HPDE6-E6E7 (cell line): ENCODE measurements at regions not wholly inside any gene's neighbourhood (a gene's known extent, or its start where the extent isn't known, plus 50 kb on each side); places are given as distances from the start of the nearest gene placed in this dataset.
"Not testable (repeated sequence)": the region's sequence is repeated elsewhere in the genome, so short reads cannot be mapped to it uniquely, and the experiment has no call there.

ENCODE experiments used
- DNase-seq: peaks from one replicate; pipeline ENCODE4 v3.0.0; 2011; ENCODE audit warnings: missing footprints; ENCODE audit errors: extremely low spot score

DNA sequence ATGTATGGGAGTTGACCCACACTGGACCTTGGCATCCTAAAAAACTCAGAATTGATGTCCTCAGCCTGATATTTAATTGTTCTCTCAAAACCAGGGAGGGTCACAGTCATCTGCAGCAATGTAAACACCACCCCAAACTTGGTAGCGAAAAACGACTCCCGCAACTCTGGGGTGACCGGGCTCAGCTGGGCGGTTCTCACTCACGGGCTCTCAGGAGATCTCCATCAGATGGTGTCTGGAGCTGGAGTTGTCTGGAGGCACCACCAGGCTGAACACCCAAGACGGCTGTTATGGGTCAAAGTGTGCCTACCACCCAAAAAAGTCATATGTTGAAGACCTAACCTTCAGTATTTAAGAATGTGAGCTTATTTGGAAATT lies 50.9 kb upstream of the NXT1 start:
- DNase-seq, result no peak

DNA sequence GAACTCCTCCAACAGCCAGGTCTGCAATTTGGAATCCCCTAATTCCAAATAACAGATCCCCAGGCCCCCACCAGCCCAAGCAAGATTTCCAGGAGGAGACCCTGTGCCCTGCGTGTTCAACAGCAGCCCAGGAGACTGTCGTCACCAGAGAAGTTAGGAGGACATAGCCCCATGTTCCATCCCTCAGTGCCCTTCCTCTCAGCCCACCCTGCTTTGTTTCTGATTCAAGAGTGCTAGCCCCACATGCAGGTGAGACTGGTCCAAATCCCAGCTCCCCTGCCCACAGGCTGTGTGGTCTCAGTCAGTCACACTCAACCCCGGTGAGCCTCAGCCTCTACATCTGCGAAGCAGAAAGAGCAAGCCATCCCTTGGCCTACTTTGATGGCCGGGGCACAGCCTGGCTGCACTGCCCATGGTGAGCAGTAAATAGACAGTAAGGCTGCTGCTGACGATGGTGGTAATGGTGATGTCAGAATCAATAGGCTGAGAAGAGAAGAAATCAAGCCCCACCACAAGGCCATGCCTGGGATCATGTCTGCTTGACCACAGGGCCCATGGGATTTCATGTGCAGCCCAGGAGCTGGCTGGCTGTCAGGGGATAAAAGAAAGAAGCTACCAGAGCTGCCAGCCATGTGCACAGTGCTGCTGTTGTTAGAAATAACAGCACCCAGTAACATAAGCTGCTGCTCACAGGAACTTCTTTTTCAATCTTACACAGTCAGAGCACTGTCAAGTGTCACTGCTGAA lies 51.5 kb upstream of the NXT1 start:
- no peak for DNase-seq

DNA sequence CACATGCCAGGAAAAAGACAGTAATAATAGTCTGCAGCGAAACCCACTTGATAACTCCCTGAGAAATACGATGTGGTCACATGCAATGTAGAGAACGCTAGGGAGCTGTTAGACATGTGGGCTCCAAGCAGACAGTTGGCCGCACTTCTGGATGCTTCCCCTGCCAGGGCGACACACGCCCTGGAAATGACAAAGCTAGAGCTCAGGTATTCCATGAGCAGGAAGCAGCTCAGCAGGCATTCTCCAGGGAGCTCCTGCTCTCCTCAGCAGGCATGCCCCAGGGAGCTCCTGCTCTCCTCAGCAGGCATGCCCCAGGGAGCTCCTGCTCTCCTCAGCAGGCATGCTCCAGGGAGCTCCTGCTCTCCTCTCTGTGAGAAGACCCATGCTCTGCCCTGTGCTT lies 52.4 kb upstream of the NXT1 start:
- no peak for DNase-seq

DNA sequence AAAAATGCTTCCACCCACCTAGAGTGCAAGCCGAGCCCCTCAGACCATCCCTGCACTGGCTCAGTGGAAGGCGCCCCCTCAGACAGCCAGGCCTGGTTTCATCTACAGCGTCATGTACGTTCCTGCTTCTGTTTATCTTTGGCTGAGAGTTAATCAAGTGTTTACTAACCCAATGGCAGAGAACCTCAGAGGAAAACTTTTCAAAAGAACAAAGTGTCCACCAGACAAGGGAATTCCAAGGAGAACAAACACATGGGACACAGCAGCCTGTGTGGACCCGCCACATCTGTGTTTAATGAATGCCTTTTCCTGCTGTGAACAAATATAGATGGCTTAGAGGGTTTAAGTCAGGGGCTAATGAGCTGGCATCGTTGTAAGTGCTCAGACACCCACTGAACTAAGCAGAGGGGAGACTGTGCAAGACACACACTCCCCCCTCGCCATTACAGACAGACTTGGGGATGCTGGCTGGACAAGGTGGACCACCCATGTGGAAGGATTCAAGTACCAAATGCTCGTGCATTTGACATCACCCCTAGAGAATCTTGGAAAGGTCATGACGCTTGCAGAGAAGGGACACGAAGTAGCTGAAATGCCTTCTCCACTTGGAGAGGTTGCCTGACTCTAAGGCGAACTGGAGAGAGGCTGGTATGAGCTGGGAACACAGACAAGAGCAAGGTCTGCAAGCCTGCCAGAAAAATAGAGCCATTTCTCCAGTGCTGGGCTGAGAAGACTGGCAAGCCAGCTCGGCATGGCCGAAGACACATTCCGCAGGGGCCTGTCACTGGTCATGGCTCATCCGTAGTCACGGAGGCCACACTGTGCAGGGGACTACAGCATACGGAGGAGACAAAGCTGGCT lies 53.5 kb upstream of the NXT1 start:
- DNase-seq, result no peak

DNA sequence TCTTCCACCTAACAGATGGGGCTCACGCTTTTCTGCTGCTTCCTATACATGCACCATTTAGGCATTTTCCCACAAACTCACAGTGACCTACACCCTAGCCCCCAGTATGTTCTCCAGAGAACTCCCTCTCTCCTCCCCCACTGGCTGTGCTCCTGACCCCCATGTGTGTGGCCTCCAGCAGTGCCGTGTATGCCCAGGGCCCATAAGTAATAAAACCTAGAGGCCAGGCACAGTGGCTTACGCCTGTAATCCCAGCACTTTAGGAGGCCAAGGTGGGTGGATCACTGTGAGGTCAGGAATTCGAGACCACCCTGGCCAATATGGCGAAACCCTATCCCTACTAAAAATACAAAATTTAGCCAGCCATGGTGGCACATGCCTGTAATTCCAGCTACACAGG lies 54.7 kb upstream of the NXT1 start:
- no peak for DNase-seq

DNA sequence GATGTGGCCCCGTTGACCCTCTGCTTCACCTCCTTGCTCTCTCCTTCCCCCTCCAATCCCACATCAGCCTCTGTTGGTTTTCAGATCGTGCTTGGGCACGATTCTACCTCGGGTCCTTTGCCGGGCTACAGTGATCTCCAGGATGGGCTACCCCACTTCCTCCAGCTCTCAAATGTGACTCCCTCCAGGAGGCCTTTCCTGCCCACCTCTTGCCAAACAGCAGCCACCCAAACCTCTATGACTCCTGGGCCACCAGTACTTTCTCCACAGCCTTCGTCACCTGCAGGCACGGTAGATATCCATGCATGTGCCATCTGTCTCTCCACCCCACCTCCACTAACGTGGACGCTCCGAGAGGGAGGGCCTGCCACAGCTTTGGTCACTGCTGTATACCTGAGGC lies 55.9 kb upstream of the NXT1 start:
- no peak for DNase-seq

DNA sequence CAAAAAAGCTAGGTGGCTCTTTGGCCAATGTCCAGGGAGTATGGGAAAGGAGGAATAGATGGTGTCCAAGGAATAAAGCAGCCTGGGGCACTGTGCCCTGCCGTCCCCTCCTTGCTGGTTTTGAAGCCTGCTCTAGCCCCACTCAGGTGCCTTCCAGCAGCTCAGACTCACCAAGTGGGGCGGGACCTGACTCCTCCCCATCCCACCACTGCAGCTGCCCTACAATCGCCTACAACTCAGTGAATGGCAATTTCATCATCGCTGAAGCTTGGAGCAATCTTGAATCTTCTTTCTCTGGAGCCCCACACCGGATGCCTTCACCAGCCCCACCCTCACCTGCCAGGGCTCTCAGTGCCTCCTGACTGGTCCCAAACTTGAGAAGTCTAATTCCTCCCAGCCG lies 56.4 kb upstream of the NXT1 start:
- DNase-seq, result no peak

DNA sequence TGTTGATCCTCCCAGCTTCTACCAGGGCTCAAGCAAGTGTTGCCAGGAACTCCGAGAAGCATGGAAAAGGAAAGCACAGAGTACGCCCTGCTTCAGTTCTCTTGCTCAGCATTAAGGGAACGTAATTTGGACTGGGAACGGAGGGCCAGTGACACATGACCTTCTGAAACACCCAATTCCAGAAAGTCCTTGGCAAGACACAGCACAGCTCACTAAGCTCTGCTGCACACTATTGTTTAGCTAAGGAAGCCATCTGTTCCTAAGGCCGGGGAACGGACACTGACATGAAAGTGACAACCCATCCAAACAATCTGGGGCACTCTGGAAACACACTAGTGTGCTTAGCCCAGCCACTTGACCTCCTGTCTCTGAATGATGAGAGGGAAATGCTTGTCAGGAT lies 56.9 kb upstream of the NXT1 start:
- no peak for DNase-seq

DNA sequence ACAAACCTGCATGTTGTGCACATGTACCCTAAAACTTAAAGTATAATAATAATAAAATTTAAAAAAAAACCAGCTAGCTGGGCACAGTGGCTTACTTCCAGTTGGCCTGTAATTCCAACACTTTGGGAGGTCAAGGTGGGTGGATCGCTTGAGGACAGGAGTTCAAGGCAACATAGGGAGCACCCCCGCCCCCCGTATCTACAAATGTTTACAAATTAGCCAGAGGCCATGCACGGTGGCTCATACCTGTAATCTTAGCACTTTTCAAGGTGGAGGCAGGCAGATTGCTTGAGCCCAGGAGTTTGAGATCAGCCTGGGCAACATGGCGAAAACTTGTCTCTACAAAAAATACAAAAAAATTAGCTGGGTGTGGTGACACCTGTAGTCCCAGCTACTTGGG lies 58.3 kb upstream of the NXT1 start:
- not testable (repeated sequence) for DNase-seq

DNA sequence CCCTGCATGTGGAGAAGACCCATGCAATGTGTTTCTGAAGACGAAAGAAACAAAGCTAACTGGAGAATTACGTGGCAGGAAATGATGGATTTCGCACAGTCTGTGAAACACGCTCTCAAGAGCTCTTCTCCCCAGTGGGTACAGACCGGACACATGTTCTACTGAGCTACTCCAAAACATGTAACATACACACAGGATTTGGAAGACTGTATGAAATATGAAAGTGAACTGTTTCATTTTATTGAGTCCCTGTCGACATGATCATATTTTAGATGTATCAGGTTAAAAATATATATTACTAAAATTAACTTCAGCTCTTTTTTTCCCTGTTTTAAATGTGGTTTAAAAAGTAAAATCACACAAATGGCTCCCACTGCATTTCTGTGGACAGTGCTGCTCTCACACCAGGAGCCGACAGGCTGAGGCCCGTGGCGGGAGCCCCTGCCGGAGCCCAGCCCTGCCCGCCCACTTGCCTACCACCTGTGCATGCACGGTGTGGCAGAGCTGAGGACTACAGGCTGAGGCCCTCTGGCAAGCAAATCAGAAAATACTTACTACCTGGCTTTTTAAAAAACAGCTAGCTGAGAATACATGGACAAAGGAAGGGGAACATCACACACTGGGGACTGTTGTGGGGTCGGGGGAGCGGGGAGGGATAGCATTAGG lies 58.9 kb upstream of the NXT1 start:
- no peak for DNase-seq

DNA sequence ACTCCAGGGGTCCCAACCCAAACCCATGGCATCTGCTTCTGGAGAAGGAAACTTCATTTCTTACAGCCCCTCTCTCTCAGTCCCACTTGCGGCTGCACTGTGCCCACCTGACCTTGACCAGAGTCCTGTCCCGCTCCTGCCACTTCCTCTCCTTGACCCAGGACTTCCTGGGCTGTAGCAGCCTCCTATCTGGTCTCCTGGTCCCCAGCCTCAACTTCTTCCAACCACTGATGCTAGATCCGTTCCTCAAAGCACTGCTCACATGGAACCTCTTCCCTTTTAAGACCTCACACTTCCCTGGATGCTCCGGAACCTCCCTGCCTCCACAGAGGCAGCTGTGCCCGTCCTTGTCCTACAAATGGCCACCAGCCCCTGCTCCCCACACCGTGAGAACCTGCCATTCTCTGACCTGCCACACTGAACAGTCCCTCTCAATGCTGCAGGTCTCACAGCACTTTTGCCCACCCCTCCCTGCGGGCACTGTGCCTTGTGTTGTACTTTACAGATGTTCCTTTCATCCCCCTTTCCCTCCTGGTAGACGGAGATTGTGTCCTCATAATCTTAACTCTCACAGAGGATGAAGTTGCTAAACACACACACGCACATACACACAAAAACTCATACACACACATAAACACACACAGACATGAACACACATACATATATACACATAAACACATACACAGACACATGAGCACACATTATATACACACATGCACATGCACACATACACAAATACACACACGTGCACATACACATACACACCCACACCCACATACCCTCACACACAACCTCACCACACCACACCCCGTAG lies 59.6 kb upstream of the NXT1 start:
- DNase-seq, result no peak

DNA sequence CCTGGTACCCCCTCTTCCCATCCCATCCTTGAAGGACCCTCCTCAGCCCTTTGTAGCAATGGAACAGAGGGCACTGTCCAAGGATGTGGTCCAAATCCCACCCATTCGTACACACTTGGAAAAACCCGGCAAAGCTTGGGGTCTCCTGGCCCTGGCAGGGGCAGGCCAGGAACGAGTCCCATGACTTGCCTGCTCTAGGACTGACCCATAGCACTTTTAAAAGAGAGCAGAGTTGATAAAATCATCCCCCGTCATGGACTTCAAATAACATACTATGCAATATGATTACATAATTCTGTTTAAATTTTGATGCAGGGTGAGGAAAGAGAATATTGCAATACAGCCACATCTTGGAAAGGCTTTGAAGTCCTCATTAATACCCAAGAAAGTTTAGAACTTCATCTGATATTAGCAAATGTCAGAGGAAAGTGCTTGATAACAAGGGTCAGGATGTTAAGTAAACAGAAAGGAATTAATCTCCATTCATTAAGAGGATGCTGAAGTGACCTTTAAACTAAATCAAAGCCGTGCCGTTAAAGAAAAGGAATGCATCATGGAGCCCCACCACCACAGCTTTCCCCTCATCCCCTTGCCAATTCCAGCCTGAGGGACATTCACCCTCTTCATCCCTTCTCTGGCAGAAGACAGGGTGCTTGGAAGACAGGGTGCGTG lies 60.7 kb upstream of the NXT1 start:
- DNase-seq, result no peak

DNA sequence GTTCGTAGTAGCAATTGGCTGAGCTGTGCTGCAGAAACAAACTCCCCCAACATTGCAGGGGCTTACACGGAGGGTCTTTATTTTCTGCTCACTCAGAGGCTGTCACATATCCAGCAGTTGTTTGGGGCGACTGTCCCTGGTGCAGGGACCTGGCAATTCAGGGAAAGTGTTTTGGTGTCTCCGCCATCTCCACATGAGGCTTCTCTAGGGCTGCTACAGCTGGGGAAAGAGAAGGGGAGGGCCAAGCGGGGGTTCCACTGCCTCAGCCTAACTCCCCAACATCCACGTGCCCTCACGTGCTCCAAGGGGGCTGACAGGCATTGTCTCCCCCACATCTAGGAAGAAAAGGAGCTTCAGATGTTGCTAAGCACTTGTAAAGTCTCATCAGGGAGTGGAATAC lies 61.3 kb upstream of the NXT1 start:
- no peak for DNase-seq

DNA sequence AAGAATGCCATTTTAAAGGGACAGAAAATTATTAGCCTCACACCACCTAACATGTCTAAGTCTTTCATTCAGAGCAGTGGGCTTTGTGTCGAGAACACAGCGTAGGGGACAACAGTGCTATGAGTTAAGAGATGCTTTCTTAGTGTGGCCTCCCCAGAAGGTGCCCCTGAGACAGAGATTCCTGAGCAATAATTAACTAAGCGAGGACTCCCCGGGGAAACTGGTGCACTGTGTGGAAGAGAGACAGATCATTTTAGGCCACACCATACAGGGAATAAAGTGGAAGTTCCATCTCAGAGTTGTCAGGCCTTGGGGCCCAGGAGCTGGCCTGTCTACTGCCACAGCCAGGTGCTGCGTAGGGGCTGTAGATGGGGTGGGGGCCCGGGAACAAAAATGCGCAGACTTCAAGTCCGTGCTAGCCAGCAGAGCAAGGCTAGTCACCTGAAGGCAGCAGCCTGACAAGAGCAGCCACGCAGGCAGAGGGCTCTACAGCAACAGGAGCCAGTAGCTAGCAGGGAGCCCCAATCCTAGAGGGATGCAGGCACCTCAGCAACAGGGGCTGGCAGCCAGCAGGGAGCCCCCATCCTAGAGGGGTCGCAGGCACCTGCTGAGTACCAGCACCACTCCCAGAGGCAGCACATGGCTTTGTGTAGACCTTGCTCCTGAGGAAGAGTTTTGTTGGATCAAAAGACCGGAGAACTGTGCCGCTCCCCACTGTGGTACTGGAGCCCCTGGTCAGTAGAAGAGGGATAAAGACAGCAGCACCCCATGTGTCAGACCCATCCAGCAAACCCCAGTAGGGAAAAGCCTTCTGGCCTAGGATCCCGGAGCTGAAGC lies 63.0 kb upstream of the NXT1 start:
- DNase-seq, result no peak

DNA sequence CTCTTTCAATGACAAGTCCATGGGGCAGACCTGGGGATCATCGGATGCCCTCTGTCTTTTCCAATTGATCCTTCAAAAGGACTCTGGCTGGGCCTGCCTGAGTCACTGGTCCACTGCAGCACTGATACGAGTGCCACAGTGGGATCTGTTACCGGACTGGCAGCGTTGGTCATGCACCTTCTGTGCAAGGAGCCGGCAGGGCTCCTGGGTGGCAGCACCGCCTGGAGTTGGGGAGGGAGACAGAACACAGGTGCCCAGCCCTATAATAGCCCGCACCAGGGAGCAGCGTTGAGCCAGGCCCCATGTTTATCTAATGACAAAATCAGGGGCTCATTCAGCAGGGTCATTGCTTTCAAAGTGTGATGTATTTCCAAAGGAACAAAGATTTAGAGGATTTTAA lies 64.2 kb upstream of the NXT1 start:
- no peak for DNase-seq

DNA sequence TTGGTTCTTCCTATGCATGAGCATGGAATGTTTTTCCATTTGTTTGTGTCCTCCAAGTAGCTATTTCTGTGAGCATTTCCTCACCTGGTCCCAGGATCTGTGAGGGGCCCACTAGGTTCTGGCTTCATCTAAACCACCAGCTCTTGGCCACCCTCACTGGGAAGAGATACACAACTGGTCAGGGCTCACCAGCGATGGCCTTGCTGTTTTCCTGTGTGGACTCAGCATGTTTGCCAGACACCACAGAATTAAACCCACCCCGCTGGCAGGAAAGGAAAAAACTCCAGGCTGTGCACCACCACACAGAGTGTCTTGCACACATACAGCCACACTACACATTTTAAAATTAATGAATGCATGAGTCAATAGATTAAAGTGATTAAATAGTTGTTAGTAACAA lies 65.1 kb upstream of the NXT1 start:
- DNase-seq, result no peak

DNA sequence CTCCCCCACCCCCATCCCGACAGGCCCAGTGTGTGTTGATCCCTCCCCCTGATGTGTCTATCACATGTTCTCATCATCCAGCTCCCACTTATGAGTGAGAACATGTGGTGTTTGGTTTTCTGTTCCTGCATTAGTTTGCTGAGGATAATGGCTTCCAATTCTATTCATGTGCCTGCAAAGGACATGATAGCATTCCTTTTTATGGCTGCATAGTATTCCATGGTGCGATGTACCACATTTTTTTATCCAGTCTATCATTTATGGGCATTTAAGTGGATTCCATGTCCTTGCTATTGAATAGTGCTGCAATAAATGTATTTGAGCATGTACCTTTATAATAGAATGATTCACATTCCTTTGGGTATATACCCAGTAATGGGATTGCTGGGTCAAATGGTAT lies 66.6 kb upstream of the NXT1 start:
- DNase-seq, result no peak

DNA sequence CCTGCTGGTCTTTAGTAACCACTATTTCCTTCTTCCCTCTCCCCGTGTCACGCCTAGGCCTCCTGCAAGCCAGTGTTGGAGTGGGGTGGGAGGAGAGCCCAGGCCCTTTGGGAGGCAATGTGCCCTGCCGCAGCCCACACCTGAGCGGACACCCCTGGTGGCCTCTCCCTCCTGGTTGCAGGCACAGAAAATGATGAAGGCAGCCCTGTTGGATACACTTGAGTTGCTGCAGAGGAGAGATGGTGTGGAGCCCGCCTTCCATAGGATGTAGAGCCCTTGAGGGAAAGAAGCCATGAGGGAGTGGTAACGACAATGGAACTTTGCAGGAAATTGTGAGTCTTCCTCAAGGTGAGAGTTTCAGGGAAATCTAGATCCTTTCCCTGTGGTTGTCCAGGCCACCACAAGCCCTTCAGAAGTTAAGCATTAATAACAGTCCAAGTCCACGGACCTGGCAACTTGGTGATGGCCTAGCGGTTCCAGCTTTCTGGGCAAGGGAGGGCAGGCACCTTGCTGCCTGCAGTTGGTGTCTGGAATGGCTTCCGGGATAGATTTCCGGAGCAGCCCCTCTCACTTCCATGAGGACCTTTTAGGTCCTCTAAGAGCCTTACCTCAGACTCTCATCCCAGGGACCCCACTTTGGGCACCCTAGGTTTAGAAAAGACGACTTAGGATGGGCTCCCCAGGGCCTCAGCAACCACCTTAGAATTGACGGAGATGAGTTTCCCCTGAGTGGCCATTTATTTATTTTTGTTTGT lies 67.3 kb upstream of the NXT1 start:
- DNase-seq, result no peak

DNA sequence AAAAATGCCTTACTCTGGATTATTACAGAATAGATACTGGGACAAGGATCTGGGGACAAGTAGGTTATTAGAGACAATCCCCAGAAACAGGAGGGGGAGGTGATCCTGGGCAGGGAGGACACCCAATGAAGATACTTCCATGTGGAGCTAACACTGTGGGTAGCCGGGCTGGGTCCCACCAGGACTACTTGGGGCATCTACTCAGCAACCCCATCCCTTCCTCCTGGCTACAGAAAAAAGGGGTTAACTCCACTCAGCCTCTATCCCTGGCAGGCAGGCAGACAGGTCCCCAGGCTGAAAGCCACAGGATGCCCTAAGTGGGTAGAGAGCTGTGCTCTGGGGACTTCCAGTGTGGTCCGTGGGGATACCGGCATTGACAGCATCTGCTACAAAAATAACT lies 68.0 kb upstream of the NXT1 start:
- no peak for DNase-seq

DNA sequence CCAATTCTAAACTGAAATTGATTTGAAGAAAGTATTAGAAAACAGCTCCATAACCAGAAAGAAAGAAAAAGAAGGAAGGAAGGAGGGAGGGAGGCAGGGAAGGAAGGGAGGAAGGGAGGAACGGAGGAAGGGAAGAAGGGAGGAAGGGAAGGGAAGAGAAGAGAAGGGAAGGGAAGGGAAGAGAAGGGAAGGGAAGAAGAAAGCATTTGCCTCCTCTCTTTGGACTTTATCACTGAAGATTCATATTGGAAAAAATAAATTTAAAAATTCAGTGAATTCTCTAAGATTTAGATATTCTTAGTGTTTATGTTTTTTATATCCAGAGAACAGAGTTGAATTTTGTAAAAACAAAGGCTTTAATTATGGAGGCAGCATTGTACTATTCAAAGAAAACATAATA lies 68.5 kb upstream of the NXT1 start:
- DNase-seq, result no peak
